GM12878 (cell line): ENCODE measurements at regions not wholly inside any gene's neighbourhood (a gene's known extent, or its start where the extent isn't known, plus 50 kb on each side); places are given as distances from the start of the nearest gene placed in this dataset.

ENCODE experiments used
- ATAC-seq: fragments of 200-7000 bp; cut with Tn5 transposase; 3 replicates; pipeline ENCODE4 v1.9.1; 2020; ENCODE audit warnings: mild to moderate bottlenecking, moderate library complexity
- BruUV-seq: library from RNA; stranded (reverse); fragments of 400-500 nt; replicated peaks from 2 replicates; lab custom pipeline; 2021; lab: Mats Ljungman, UMichigan
- CTCF ChIA-PET: fragments of 300-600 bp; sonication (Branson Sonifier 250); formaldehyde crosslinking; extraction: SDS; loops from one replicate; lab custom pipeline; 2021; ENCODE audit warnings: inconsistent platforms; lab: Yijun Ruan, JAX
- POLR2A ChIA-PET: fragments of 350-600 bp; formaldehyde crosslinking; extraction: SDS; loops from one replicate; lab custom pipeline; 2021; ENCODE audit warnings: inconsistent platforms; lab: Charles Lee
- RAD21 ChIA-PET: fragments of 300-600 bp; sonication (Branson Sonifier 250); formaldehyde crosslinking; loops from one replicate; lab custom pipeline; 2023; ENCODE audit warnings: antibody characterized with exemption; ENCODE audit not compliant: unreplicated experiment; lab: Charles Lee
- SMC1A ChIA-PET: fragments of 300-600 bp; sonication (Branson Sonifier 250); formaldehyde crosslinking; loops from one replicate; lab custom pipeline; 2023; ENCODE audit not compliant: unreplicated experiment, uncharacterized antibody; lab: Charles Lee
- DNase-seq: peaks from one replicate; pipeline ENCODE4 v3.0.0-alpha.2; 2011; ENCODE audit warnings: low read depth, low spot score
- FAIRE-seq: peaks from 3 replicates; lab custom pipeline; 2011; peaks lifted over from hg19 to GRCh38; lab: Jason Lieb, UNC
- H2AFZ ChIP-seq: 2 replicates; pipeline ENCODE4 v1.6.0; 2011; ENCODE audit warnings: low read depth, low read length, control low read depth; ENCODE audit not compliant: control insufficient read depth
- H3K27ac ChIP-seq: 2 replicates; pipeline ENCODE4 v1.5.1; 2011; ENCODE audit warnings: control low read depth; ENCODE audit not compliant: control insufficient read depth, insufficient read depth
- H3K27me3 ChIP-seq, 2 experiments: replicated peaks in 1 of 2; 2 replicates each; pipeline versions ENCODE4 v1.6.0 to v1.6.1; 2011; ENCODE audit warnings: low read length in 1 of 2; ENCODE audit not compliant: control insufficient read depth in 2 of 2, insufficient read depth in 2 of 2
- H3K36me3 ChIP-seq, 2 experiments: 2 replicates each; pipeline ENCODE4 v1.5.1; 2011; ENCODE audit warnings: low read length in 1 of 2; ENCODE audit not compliant: control insufficient read depth in 2 of 2, insufficient read depth in 2 of 2
- H3K4me1 ChIP-seq: 2 replicates; pipeline ENCODE4 v1.6.1; 2011; ENCODE audit warnings: mild to moderate bottlenecking, low read length, moderate library complexity, mixed read lengths; ENCODE audit not compliant: control insufficient read depth, insufficient read depth
- H3K4me2 ChIP-seq: 2 replicates; pipeline ENCODE4 v1.6.0; 2011; ENCODE audit warnings: control low read depth; ENCODE audit not compliant: control insufficient read depth, insufficient read depth
- H3K4me3 ChIP-seq: fragments of 200-600 bp; sonication (generic); 2 replicates; pipeline ENCODE4 v1.5.1; 2016
- H3K79me2 ChIP-seq: 2 replicates; pipeline ENCODE4 v1.6.0; 2011; ENCODE audit warnings: low read length; ENCODE audit not compliant: control insufficient read depth, insufficient read depth
- H3K9ac ChIP-seq: 2 replicates; pipeline ENCODE4 v1.8.0; 2011; ENCODE audit warnings: low read length, control low read depth, mixed read lengths; ENCODE audit not compliant: control insufficient read depth, insufficient read depth
- H3K9me3 ChIP-seq: replicated peaks from 3 replicates; pipeline ENCODE4 v1.5.1; 2011; ENCODE audit warnings: mild to moderate bottlenecking, low read length; ENCODE audit not compliant: control insufficient read depth, insufficient read depth
- H4K20me1 ChIP-seq: 2 replicates; pipeline ENCODE4 v1.6.0; 2011; ENCODE audit not compliant: control insufficient read depth, insufficient read depth
- BCL3 ChIP-seq: IDR thresholded peaks from 2 replicates; pipeline ENCODE4 v1.6.1; 2011; ENCODE audit warnings: borderline replicate concordance, low read depth, mild to moderate bottlenecking, moderate library complexity, low read length; ENCODE audit not compliant: insufficient read depth, poor library complexity, severe bottlenecking
- BRCA1 ChIP-seq: IDR thresholded peaks from 2 replicates; pipeline ENCODE4 v1.6.1; 2011; ENCODE audit warnings: low read depth, low read length, improper control_type of control experiment
- CHD1 ChIP-seq: IDR thresholded peaks from 2 replicates; pipeline ENCODE4 v1.6.1; 2012; ENCODE audit warnings: low read depth, low read length, improper control_type of control experiment
- CTCF ChIP-seq, 3 experiments: IDR thresholded peaks in 2 of 3; conservative IDR thresholded peaks in 1 of 3; 2 replicates each; pipeline ENCODE4 v1.5.1; 2011; ENCODE audit warnings: low read depth in 3 of 3, low read length in 3 of 3, mild to moderate bottlenecking in 3 of 3, control low read depth in 2 of 3, moderate library complexity in 2 of 3, inconsistent platforms in 1 of 3, mixed read lengths in 1 of 3; ENCODE audit not compliant: control insufficient read depth in 2 of 3, insufficient read depth in 1 of 3; ENCODE audit errors: extremely low read depth in 1 of 3
- CUX1 ChIP-seq: IDR thresholded peaks from 2 replicates; pipeline ENCODE4 v1.6.1; 2012; ENCODE audit warnings: improper control_type of control experiment, low read depth, low read length; ENCODE audit not compliant: insufficient replicate concordance
- HDAC6 ChIP-seq: fragments of 200-600 bp; sonication (generic); IDR thresholded peaks from one replicate; pipeline ENCODE4 v1.8.0; 2017; ENCODE audit warnings: antibody characterized with exemption; ENCODE audit not compliant: unreplicated experiment
- IRF4 ChIP-seq: IDR thresholded peaks from 2 replicates; pipeline ENCODE4 v1.6.1; 2011; ENCODE audit warnings: low read depth, low read length
- MAX ChIP-seq: IDR thresholded peaks from 2 replicates; pipeline ENCODE4 v1.6.1; 2012; ENCODE audit warnings: low read depth, low read length, improper control_type of control experiment
- POLR2A ChIP-seq: IDR thresholded peaks from 2 replicates; pipeline ENCODE4 v1.6.1; 2011; ENCODE audit warnings: low read depth, mild to moderate bottlenecking, low read length
- TCF3 ChIP-seq: IDR thresholded peaks from 2 replicates; pipeline ENCODE4 v1.6.1; 2012; ENCODE audit warnings: low read depth, mild to moderate bottlenecking, low read length, borderline replicate concordance; ENCODE audit not compliant: insufficient read depth
- USF2 ChIP-seq: IDR thresholded peaks from 2 replicates; pipeline ENCODE4 v1.6.1; 2011; ENCODE audit warnings: low read depth, low read length, improper control_type of control experiment, borderline replicate concordance
- WRNIP1 ChIP-seq: IDR thresholded peaks from 2 replicates; pipeline ENCODE4 v1.6.1; 2011; ENCODE audit warnings: low read depth, low read length, improper control_type of control experiment, borderline replicate concordance
- ZBED1 ChIP-seq: IDR thresholded peaks from 2 replicates; pipeline ENCODE4 v1.6.1; 2016; ENCODE audit warnings: borderline replicate concordance
- ZNF217 ChIP-seq: fragments of 450-650 bp; IDR thresholded peaks from 2 replicates; pipeline ENCODE4 v1.6.1; 2017; ENCODE audit warnings: antibody characterized with exemption, mild to moderate bottlenecking
- WGBS: methylation state at CpG from one replicate; pipeline ENCODE4 v1.1.6; 2016; ENCODE audit warnings: low lambda C conversion rate; ENCODE audit not compliant: insufficient replicate concordance, insufficient coverage; ENCODE audit errors: missing lambda C conversion rate; 5-methylcytosine and 5-hydroxymethylcytosine counted together
- in situ Hi-C: fragments of 300-500 bp; cut with MboI; formaldehyde crosslinking; loops from 9 replicates; pipeline ENCODE4 v1.14.3; 2018; ENCODE audit warnings: mixed read lengths
- intact Hi-C: fragments of 100-400 bp; cut with micrococcal nuclease; formaldehyde crosslinking; loops from one replicate; pipeline ENCODE4 v1.14.2; 2022; ENCODE audit not compliant: unreplicated experiment

GRCh38 chr7:68121056-68121455 lies 1124.4 kb downstream of the TYW1 start (continued):
- TF ChIP-seq ZBED1, result no peak

GRCh38 chr7:68121655-68122054 lies 1125.0 kb downstream of the TYW1 start:
- H3K79me2 ChIP-seq, result no peaks in the 10 kb centered on the region
- H3K4me2 ChIP-seq, result no peak overlapping the region
- in situ Hi-C loops, result no loop called here
- DNase-seq (no peak), FAIRE-seq (no peak), ATAC-seq (no peak)
- RAD21 ChIA-PET, result no interaction called here
- H3K4me3 ChIP-seq, result no peak overlapping the region
- no peak overlapping the region for H3K27ac ChIP-seq
- POLR2A ChIA-PET, result no interaction called here
- no peaks in the 10 kb centered on the region for H3K27me3 ChIP-seq
- no TSS peak for BruUV-seq
- no peak overlapping the region for H2AFZ ChIP-seq
- H4K20me1 ChIP-seq, result no peaks in the 10 kb centered on the region
- H3K9ac ChIP-seq, result no peak overlapping the region
- no peaks in the 10 kb centered on the region; the same call in 2 of the 3 replicates for H3K9me3 ChIP-seq
- 30% methylated on average over 9 of the region's 9 CpGs for WGBS
- H3K4me1 ChIP-seq, result no peaks in the 10 kb centered on the region
- SMC1A ChIA-PET, result no interaction called here
- intact Hi-C loops, result no loop called here
- no peaks in the 10 kb centered on the region for H3K36me3 ChIP-seq
- CTCF ChIA-PET, result no interaction called here
- TF ChIP-seq IRF4 (no peak), CTCF (IDR thresholded peaks at IDR 0.05 in 2 of 3, conservative IDR thresholded peaks at IDR 0.05 in 1 of 3; ENCODE audit: control insufficient read depth in 2 of 3, extremely low read depth in 1 of 3, insufficient read depth in 1 of 3, low read depth in 3 of 3, low read length in 3 of 3) (no peak), BRCA1 (no peak), WRNIP1 (no peak), TCF3 (no peak), CHD1 (no peak), CUX1 (no peak), USF2 (no peak), BCL3 (no peak), ZNF217 (no peak), POLR2A (no peak), MAX (no peak), HDAC6 (no peak)
